ENCODE measurements at regions not wholly inside any gene's neighbourhood (a gene's known extent, or its start where the extent isn't known, plus 50 kb on each side); places are given as distances from the start of the nearest gene placed in this dataset.

- no peak overlapping the region for H3K4me3 ChIP-seq (ENCODE audit: extremely low read depth in 1 of 4, insufficient read depth in 2 of 4, low read depth in 3 of 4, low read length in 4 of 4)
- H3K18ac ChIP-seq (ENCODE audit: extremely low read depth, low read length), result no peak overlapping the region
- H3K27me3 ChIP-seq (replicated peaks in 1 of 4; ENCODE audit: control insufficient read depth in 3 of 4, extremely low read depth in 1 of 4, insufficient read depth in 3 of 4, low read length in 3 of 4), result no peaks in the 10 kb centered on the region
- no peak overlapping the region for H4K5ac ChIP-seq (ENCODE audit: insufficient read length, low read depth, low read length)
- H3K79me2 ChIP-seq (ENCODE audit: control insufficient read depth in 1 of 2, insufficient read depth in 2 of 2, low read length in 2 of 2), result no peaks in the 10 kb centered on the region
- H3K79me1 ChIP-seq (ENCODE audit: low read depth, low read length), result no peaks in the 10 kb centered on the region
- FAIRE-seq, result no peak
- no peak overlapping the region for H4K91ac ChIP-seq (replicated peaks; ENCODE audit: insufficient read length, low read length)
- H3K4me2 ChIP-seq (ENCODE audit: insufficient read depth in 1 of 2, low read depth in 2 of 2, low read length in 2 of 2), result no peak overlapping the region
- WGBS, 2 experiments (ENCODE audit: extremely low coverage in 1 of 2, insufficient coverage in 1 of 2, insufficient read length in 1 of 2, insufficient replicate concordance in 2 of 2, low coverage in 1 of 2, low lambda C conversion rate in 2 of 2, missing lambda C conversion rate in 1 of 2), result 90% methylated on average over 3 of the region's 3 CpGs; no CpG with 5 or more reads in 1 of the 2 experiments
- H3K9me3 ChIP-seq (ENCODE audit: insufficient read depth in 2 of 2, low read depth in 1 of 2, low read length in 1 of 2), result no peaks in the 10 kb centered on the region
- no peak overlapping the region for H2AFZ ChIP-seq (ENCODE audit: low read length)
- no peak overlapping the region for H2BK120ac ChIP-seq (replicated peaks; ENCODE audit: low read depth, low read length)
- H3K27ac ChIP-seq (ENCODE audit: low read depth, low read length), result no peak overlapping the region
- no peak for TF ChIP-seq KDM4A (IDR thresholded peaks at IDR 0.05; ENCODE audit: low read depth, low read length, severe bottlenecking)
- no peak for TF ChIP-seq BCL11A (IDR thresholded peaks at IDR 0.05; ENCODE audit: low read depth in 2 of 2, low read length in 2 of 2)
- no peak for TF ChIP-seq CHD1 (IDR thresholded peaks at IDR 0.05; ENCODE audit: low read depth, low read length)
- no peak for TF ChIP-seq GTF2F1 (IDR thresholded peaks at IDR 0.05; ENCODE audit: borderline replicate concordance, low read depth, low read length)
- TF ChIP-seq CTCF (IDR thresholded peaks at IDR 0.05; ENCODE audit: control extremely low read depth in 1 of 3, insufficient read depth in 1 of 3, low read depth in 1 of 3, low read length in 3 of 3), result no peak
- TF ChIP-seq SRF (IDR thresholded peaks at IDR 0.05; ENCODE audit: low read depth, low read length), result no peak
- no peak for TF ChIP-seq RNF2 (IDR thresholded peaks at IDR 0.05; ENCODE audit: borderline replicate concordance, low read depth, low read length, missing control alignments, poor library complexity, severe bottlenecking)
- TF ChIP-seq RXRA (IDR thresholded peaks at IDR 0.05; ENCODE audit: insufficient read depth, low read depth, low read length), result no peak
- no peaks in the 10 kb centered on the region for H4K20me1 ChIP-seq (replicated peaks in 1 of 2; ENCODE audit: control insufficient read depth in 1 of 2, insufficient read depth in 2 of 2, low read length in 2 of 2)
- H4K8ac ChIP-seq (ENCODE audit: extremely low read depth, insufficient read depth, low read length), result no peak overlapping the region
- no peaks in the 10 kb centered on the region for H3K36me3 ChIP-seq (ENCODE audit: control insufficient read depth in 2 of 4, insufficient read depth in 4 of 4, low read length in 3 of 4)
- H3K4me1 ChIP-seq (replicated peaks in 1 of 4; ENCODE audit: control insufficient read depth in 3 of 4, insufficient read depth in 4 of 4, low read length in 3 of 4), result no peaks in the 10 kb centered on the region
- H3K9ac ChIP-seq (replicated peaks in 1 of 4; ENCODE audit: extremely low read depth in 1 of 4, low read depth in 3 of 4, low read length in 3 of 4), result no peak overlapping the region
- no peak overlapping the region for H3K4ac ChIP-seq (replicated peaks; ENCODE audit: insufficient read length, low read depth, low read length)
- POLR2A ChIA-PET (ENCODE audit: partially characterized antibody), result no interaction called here
- H3K23ac ChIP-seq (ENCODE audit: insufficient read length), result no peak overlapping the region
- no peaks in the 10 kb centered on the region for H3K23me2 ChIP-seq (ENCODE audit: low read depth, low read length)
- H2BK12ac ChIP-seq (ENCODE audit: low read depth, low read length), result no peak overlapping the region
- CTCF ChIA-PET (ENCODE audit: partially characterized antibody), result interaction anchor here (1.2 to 2.6 kb wide), 8 partner anchors 14 to 322 kb away, joined by 3 to 13 read pairs (median 5); no protein-coding TSS in a partner anchor
- no peak overlapping the region for H3K14ac ChIP-seq (ENCODE audit: insufficient read length)
- H2BK15ac ChIP-seq (ENCODE audit: low read length), result no peak overlapping the region
- H2BK5ac ChIP-seq (ENCODE audit: low read depth, low read length), result no peak overlapping the region
- H3K56ac ChIP-seq (replicated peaks; ENCODE audit: insufficient read length, low read depth, low read length), result no peak overlapping the region
- no peak overlapping the region for H2AK5ac ChIP-seq (ENCODE audit: low read depth, low read length)
- H2BK20ac ChIP-seq (ENCODE audit: low read length), result no peak overlapping the region
- DNase-seq (ENCODE audit: low read depth in 1 of 2, low spot score in 2 of 2), result no peak
Measured at GRCh38 chr2:18425210-18425703, 135.2 kb downstream of the RDH14 start.
